CD8-positive, alpha-beta memory T cell (primary cell): ENCODE measurements at regions not wholly inside any gene's neighbourhood (a gene's known extent, or its start where the extent isn't known, plus 50 kb on each side); places are given as distances from the start of the nearest gene placed in this dataset.

Source experiments
- CTCF ChIA-PET: fragments of 350-600 bp; sonication (Branson Sonifier 250); formaldehyde crosslinking; loops from one replicate; lab custom pipeline; 2021; ENCODE audit warnings: antibody characterized with exemption; lab: Charles Lee
- POLR2A ChIA-PET: fragments of 350-600 bp; sonication (Branson Sonifier 250); formaldehyde crosslinking; loops from one replicate; lab custom pipeline; 2021; ENCODE audit warnings: antibody characterized with exemption; lab: Charles Lee
- DNase-seq, 5 donors: peaks; one replicate each; pipeline versions ENCODE4 v3.0.0 to v3.0.0-alpha.2; 2020 to 2022; ENCODE audit warnings: mixed read lengths in 1 of 5
- H3K27ac ChIP-seq: one replicate; pipeline ENCODE4 v1.7.0; 2013; ENCODE audit warnings: low read depth, mild to moderate bottlenecking, low read length, moderate library complexity
- H3K27me3 ChIP-seq: 2 replicates; pipeline ENCODE4 v1.7.0; 2013; ENCODE audit warnings: low read length, mild to moderate bottlenecking; ENCODE audit not compliant: insufficient read depth, poor library complexity, severe bottlenecking
- H3K36me3 ChIP-seq: 2 replicates; pipeline ENCODE4 v1.7.0; 2013; ENCODE audit warnings: mild to moderate bottlenecking, low read length, moderate library complexity; ENCODE audit not compliant: insufficient read depth
- H3K4me1 ChIP-seq: 2 replicates; pipeline ENCODE4 v1.7.0; 2013; ENCODE audit warnings: mild to moderate bottlenecking, low read length, moderate library complexity; ENCODE audit not compliant: insufficient read depth
- H3K4me3 ChIP-seq: 2 replicates; pipeline ENCODE4 v1.7.0; 2013; ENCODE audit warnings: mild to moderate bottlenecking, low read length
- H3K9me3 ChIP-seq: 2 replicates; pipeline ENCODE4 v1.7.0; 2013; ENCODE audit warnings: mild to moderate bottlenecking, low read length
- H3K27ac Mint-ChIP-seq, 8 donors: one replicate each; pipeline ENCODE4 v1.8.0; 2020 to 2021; ENCODE audit warnings: mixed read lengths in 8 of 8, mild to moderate bottlenecking in 6 of 8, inconsistent platforms in 3 of 8, moderate library complexity in 3 of 8
- H3K27me3 Mint-ChIP-seq, 2 donors: one replicate each; pipeline ENCODE4 v1.8.0; 2020 to 2021; ENCODE audit warnings: mixed read lengths in 2 of 2, mild to moderate bottlenecking in 1 of 2, moderate library complexity in 1 of 2
- H3K36me3 Mint-ChIP-seq, 3 donors: one replicate each; pipeline ENCODE4 v1.8.0; 2020 to 2021; ENCODE audit warnings: mixed read lengths in 3 of 3, inconsistent platforms in 1 of 3, mild to moderate bottlenecking in 1 of 3
- H3K4me1 Mint-ChIP-seq, 3 donors: one replicate each; pipeline ENCODE4 v1.8.0; 2020 to 2021; ENCODE audit warnings: mixed read lengths in 3 of 3, inconsistent platforms in 1 of 3, mild to moderate bottlenecking in 1 of 3
- H3K4me3 Mint-ChIP-seq, 7 donors: one replicate each; pipeline ENCODE4 v1.8.0; 2020 to 2021; ENCODE audit warnings: mixed read lengths in 7 of 7, mild to moderate bottlenecking in 6 of 7, moderate library complexity in 4 of 7, inconsistent platforms in 2 of 7
- H3K9me3 Mint-ChIP-seq, 5 donors: one replicate each; pipeline ENCODE4 v1.8.0; 2020 to 2022; ENCODE audit warnings: mixed read lengths in 5 of 5, mild to moderate bottlenecking in 3 of 5, moderate library complexity in 2 of 5, inconsistent platforms in 1 of 5

DNA sequence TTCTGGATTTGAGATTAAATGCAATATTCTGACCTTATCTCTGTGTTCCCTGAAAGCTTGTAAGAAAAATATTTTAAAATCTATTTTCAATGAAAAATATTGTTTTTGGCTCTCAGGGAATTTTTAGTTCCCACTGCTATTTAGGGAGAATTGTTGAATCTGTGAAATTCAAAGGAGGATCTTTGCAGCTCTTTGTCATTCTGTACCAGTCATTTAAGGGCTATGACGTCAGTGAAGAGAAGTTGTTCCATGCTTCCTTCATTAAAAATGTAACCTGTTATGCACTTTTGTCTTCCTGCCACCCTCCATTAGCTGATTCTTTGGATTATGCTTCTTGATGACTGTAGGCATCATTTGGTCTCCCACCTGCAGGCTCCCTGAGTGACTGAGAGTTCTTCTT is 427.8 kb upstream of the C2CD4B start:
- Mint-ChIP-seq H3K27me3 (peaks cover 5 to 34% of the 10 kb centered on the region in 2 donors), H3K9me3 (no peaks in the 10 kb centered on the region), H3K27ac (no peak overlapping the region), H3K4me1 (no peaks in the 10 kb centered on the region), H3K4me3 (no peak overlapping the region), H3K36me3 (no peaks in the 10 kb centered on the region)
- Histone ChIP-seq H3K27ac (no peak overlapping the region), H3K9me3 (no peaks in the 10 kb centered on the region), H3K27me3 (no peaks in the 10 kb centered on the region), H3K4me1 (no peaks in the 10 kb centered on the region), H3K4me3 (no peak overlapping the region), H3K36me3 (no peaks in the 10 kb centered on the region)
- DNase-seq: no peak
- ChIA-PET CTCF (no interaction called here), POLR2A (no interaction called here)

DNA sequence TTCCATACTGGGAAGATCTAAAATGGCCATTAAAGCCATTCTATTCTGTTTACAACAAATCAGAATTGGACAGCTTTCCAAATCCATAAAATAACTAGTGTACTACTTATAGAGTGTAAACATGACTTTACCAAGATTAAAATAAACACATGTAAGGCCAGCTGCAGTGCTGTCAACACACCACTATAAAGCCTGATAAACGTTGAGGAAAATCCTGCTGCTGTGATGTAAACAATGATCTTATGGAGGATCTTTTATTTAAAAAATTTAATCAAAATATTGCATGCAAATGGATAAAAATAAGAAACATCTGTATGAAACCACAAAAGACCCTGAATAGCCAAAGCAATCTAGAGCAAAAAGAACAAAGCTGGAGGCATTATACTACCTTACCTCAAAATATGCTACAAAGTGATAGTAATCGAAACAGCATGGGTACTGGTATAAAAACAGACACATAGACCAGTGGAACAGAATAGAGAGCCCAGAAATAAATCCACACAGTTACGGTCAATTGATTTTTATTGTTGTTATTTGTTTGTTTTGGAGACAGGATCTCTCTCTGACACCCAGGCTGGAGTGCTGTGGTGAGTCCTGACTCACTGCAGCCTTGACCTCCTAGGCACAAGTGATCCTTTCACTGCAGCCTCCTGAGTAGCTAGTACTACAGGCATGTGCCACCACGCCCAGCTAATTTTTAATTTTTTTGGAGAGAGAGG is 428.8 kb upstream of the C2CD4B start:
- POLR2A ChIA-PET: no interaction called here

DNA sequence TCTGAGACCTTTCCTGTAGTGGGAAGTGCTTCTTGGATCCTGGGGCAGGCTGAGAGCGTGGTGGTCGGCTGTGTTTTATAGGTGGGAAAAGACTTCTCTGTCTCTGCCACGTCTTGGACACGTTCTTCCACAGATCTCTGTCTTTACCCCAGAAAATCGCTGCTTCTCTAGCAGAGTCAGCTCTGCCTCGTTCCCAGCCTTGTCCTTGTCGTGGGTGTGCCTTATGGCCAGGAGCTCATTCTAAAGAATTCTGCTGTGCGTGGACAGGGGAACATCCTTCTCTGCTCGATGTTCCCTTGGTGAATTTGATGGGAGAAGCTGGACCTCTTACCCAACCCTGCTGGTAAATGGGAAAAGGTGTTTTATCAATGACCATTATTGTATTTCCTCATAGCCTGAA is 433.1 kb upstream of the C2CD4B start:
- Histone ChIP-seq H3K27me3 (no peaks in the 10 kb centered on the region), H3K9me3 (no peaks in the 10 kb centered on the region), H3K4me1 (no peaks in the 10 kb centered on the region), H3K36me3 (no peaks in the 10 kb centered on the region), H3K4me3 (no peak overlapping the region), H3K27ac (no peak overlapping the region)
- H3K36me3 Mint-ChIP-seq: no peaks in the 10 kb centered on the region
- no peak for DNase-seq
- H3K4me1 Mint-ChIP-seq: no peaks in the 10 kb centered on the region
- H3K4me3 Mint-ChIP-seq: no peak overlapping the region
- H3K27ac Mint-ChIP-seq: no peak overlapping the region
- peaks cover 7 to 31% of the 10 kb centered on the region in 2 donors for H3K27me3 Mint-ChIP-seq
- no peaks in the 10 kb centered on the region for H3K9me3 Mint-ChIP-seq
- POLR2A ChIA-PET: no interaction called here
- CTCF ChIA-PET: no interaction called here

More for the DNA sequence above, 428.8 kb upstream of the C2CD4B start:
- Mint-ChIP-seq H3K27me3 (peaks cover 8 to 39% of the 10 kb centered on the region in 2 donors), H3K4me1 (no peaks in the 10 kb centered on the region), H3K36me3 (no peaks in the 10 kb centered on the region), H3K4me3 (no peak overlapping the region), H3K9me3 (no peaks in the 10 kb centered on the region), H3K27ac (no peak overlapping the region)
- H3K36me3 ChIP-seq: no peaks in the 10 kb centered on the region
- DNase-seq: no peak
- no peaks in the 10 kb centered on the region for H3K9me3 ChIP-seq
- H3K27me3 ChIP-seq: no peaks in the 10 kb centered on the region
- H3K27ac ChIP-seq: no peak overlapping the region
- no peaks in the 10 kb centered on the region for H3K4me1 ChIP-seq
- CTCF ChIA-PET: no interaction called here
- H3K4me3 ChIP-seq: no peak overlapping the region

DNA sequence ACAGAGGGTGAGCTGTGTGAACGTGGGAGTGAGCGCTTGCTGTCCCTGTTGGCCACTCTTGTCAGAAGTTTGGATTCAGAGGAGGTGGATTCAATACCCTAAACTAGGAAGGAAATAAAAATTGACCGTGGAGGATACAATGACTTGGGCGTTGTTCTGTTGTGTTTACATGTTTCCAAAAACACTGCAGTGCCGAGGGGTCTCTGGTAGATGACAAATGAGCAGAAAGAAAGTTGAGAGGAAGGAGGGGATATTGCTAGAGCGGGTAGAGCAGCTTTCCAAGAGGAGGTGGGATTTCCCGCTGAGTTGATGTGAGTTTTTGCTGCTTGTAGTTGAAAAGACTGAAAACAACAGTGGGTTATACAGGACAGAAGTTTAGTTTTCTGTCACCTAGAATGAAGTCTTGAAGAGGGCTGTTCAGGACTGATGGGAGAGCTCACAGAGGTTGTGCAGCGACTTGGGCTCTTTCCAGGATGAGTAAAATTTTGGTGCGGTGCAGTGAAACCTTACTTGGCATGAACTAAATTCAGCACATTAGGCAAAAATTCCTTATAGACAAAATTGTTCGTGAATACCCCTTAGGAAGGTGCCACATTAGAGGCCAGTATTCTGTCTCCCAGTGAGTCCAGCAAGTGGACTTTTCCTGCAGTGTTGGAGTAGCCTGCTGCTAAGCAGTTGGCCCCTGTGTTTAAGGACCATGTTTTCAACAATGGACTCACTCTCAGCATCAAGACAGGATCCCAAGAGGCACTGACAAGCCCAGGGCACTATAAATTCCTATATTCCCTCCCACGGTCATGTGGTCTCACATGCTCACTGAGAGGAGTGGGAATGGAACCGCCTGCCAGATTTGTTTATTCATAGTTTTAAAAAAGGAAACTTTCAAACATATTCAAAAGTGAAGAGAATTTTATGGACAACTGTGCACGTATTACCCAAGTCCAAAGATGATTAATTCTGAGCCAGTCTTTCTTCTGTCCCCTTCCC is 435.0 kb upstream of the C2CD4B start:
- Histone ChIP-seq H3K4me1 (no peaks in the 10 kb centered on the region), H3K4me3 (no peak overlapping the region), H3K9me3 (no peaks in the 10 kb centered on the region), H3K36me3 (no peaks in the 10 kb centered on the region), H3K27ac (no peak overlapping the region), H3K27me3 (no peaks in the 10 kb centered on the region)
- POLR2A ChIA-PET: no interaction called here
- Mint-ChIP-seq H3K4me1 (no peaks in the 10 kb centered on the region), H3K4me3 (no peak overlapping the region), H3K9me3 (no peaks in the 10 kb centered on the region), H3K36me3 (no peaks in the 10 kb centered on the region), H3K27me3 (peaks cover 3 to 26% of the 10 kb centered on the region in 2 donors), H3K27ac (no peak overlapping the region)
- CTCF ChIA-PET: no interaction called here
- DNase-seq: no peak

DNA sequence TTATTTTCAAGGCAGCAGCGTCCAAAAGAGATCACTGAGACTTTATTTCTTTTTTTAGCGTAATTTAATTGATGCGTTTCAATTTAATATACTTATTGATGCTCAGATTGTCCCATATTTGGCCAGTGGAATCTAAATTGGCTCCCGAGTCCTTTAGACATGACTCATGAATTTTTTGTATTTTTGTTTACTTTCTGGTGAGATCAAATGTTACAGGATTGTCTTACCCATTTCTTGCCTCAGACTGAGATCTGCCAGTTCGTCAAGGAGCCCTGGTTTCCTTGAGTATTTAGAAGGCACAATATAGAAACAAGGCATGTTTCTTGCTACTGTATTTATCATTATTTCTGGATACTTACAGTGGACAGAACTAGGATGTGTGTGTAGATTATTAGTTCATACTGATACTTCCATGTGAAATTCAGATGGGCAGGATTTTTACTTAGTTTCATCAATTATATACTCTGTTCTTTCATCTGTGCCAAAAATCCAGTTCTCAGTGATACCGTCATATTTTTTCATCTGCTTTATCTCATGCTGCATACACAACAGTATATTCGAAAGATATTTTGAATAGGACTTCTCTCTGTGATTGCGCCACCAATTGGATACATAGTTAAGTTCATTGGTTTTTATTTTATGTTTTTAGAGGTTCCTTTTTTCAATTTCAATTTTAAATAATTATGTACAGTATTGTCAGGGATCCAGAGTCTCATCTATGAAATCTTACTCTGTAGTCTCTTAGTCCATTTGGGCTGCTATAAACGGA is 436.9 kb upstream of the C2CD4B start:
- POLR2A ChIA-PET: no interaction called here
- H3K4me1 ChIP-seq: no peaks in the 10 kb centered on the region
- no peaks in the 10 kb centered on the region for H3K9me3 Mint-ChIP-seq
- H3K36me3 Mint-ChIP-seq: peaks cover 0 to 1% (median 0%) of the 10 kb centered on the region in 3 donors
- DNase-seq: no peak
- no peaks in the 10 kb centered on the region for H3K27me3 ChIP-seq
- H3K4me3 Mint-ChIP-seq: no peak overlapping the region
- no peaks in the 10 kb centered on the region for H3K4me1 Mint-ChIP-seq
- no peak overlapping the region for H3K4me3 ChIP-seq
- H3K27ac Mint-ChIP-seq: no peak overlapping the region
- H3K36me3 ChIP-seq: no peaks in the 10 kb centered on the region
- H3K27me3 Mint-ChIP-seq: peaks cover 5 to 22% of the 10 kb centered on the region in 2 donors
- no peak overlapping the region for H3K27ac ChIP-seq
- H3K9me3 ChIP-seq: no peaks in the 10 kb centered on the region
- CTCF ChIA-PET: no interaction called here

DNA sequence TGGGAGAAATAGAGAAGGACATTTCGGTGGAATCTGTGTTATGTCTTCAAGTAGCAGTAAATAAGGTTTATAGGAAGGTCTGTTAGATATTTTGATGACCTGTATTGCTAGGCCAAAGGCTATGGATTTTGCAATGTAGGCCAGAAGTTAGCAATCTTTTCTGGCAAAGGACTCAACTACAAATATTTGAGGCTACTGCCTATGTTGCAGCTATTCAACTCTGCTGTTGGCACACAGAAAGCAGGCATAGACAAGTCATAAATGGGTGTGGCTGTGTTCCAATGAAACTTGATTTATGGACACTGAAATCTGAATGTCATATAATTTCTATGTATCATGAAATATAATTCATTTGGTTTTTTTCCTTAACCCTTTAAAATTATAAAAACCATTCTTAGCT is 438.7 kb upstream of the C2CD4B start:
- H3K36me3 Mint-ChIP-seq: peaks cover 0 to 1% (median 0%) of the 10 kb centered on the region in 3 donors
- Histone ChIP-seq H3K36me3 (no peaks in the 10 kb centered on the region), H3K27ac (no peak overlapping the region), H3K4me3 (no peak overlapping the region), H3K9me3 (no peaks in the 10 kb centered on the region), H3K27me3 (no peaks in the 10 kb centered on the region), H3K4me1 (no peaks in the 10 kb centered on the region)
- DNase-seq: no peak
- ChIA-PET POLR2A (no interaction called here), CTCF (no interaction called here)
- H3K27me3 Mint-ChIP-seq: peaks cover 8 to 28% of the 10 kb centered on the region in 2 donors
- H3K9me3 Mint-ChIP-seq: no peaks in the 10 kb centered on the region
- H3K4me3 Mint-ChIP-seq: no peak overlapping the region
- H3K27ac Mint-ChIP-seq: no peak overlapping the region
- H3K4me1 Mint-ChIP-seq: no peaks in the 10 kb centered on the region

DNA sequence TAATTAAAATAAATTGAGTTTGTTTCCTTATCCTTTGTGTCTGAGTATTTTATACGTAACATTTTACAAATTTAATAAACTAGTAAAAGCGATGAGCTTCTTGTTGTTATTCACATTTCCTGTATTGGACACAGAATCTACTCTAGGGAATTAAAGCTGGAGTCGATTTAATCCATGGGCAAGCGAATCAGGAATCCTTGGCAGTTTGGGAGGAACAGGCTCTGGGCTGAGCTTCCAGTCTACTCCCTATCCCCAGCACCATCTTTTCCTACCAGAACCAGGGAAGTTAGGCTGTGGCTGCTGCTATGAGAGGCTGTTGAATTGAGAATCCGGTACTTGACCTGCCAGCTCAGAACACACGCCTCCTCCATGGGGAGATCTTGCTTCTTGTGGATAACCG is 437.3 kb upstream of the TPM1 start:
- peaks cover 8 to 29% of the 10 kb centered on the region in 2 donors for H3K27me3 Mint-ChIP-seq
- Histone ChIP-seq H3K27me3 (no peaks in the 10 kb centered on the region), H3K9me3 (no peaks in the 10 kb centered on the region), H3K4me1 (no peaks in the 10 kb centered on the region), H3K27ac (no peak overlapping the region), H3K36me3 (no peaks in the 10 kb centered on the region), H3K4me3 (no peak overlapping the region)
- H3K27ac Mint-ChIP-seq: no peak overlapping the region
- POLR2A ChIA-PET: no interaction called here
- DNase-seq: no peak
- H3K36me3 Mint-ChIP-seq: peaks cover 0 to 1% (median 0%) of the 10 kb centered on the region in 3 donors
- CTCF ChIA-PET: no interaction called here
- H3K4me1 Mint-ChIP-seq: no peaks in the 10 kb centered on the region
- no peak overlapping the region for H3K4me3 Mint-ChIP-seq
- no peaks in the 10 kb centered on the region for H3K9me3 Mint-ChIP-seq
